Rectal smooth muscle tissue (tissue), 1 donor: ENCODE measurements at regions not wholly inside any gene's neighbourhood (a gene's known extent, or its start where the extent isn't known, plus 50 kb on each side); places are given as distances from the start of the nearest gene placed in this dataset.

Source experiments
- H3K27ac ChIP-seq: one replicate; pipeline ENCODE4 v1.7.0; 2013; ENCODE audit warnings: low read depth, low read length, inconsistent platforms
- H3K27me3 ChIP-seq: one replicate; pipeline ENCODE4 v1.7.0; 2013; ENCODE audit warnings: low read length; ENCODE audit not compliant: control insufficient read depth, insufficient read depth
- H3K36me3 ChIP-seq: one replicate; pipeline ENCODE4 v1.7.0; 2013; ENCODE audit warnings: low read length; ENCODE audit not compliant: control insufficient read depth, insufficient read depth
- H3K4me1 ChIP-seq: one replicate; pipeline ENCODE4 v1.7.0; 2013; ENCODE audit warnings: low read length; ENCODE audit not compliant: control insufficient read depth, insufficient read depth
- H3K4me3 ChIP-seq: one replicate; pipeline ENCODE4 v1.7.0; 2013; ENCODE audit warnings: low read length
- H3K9ac ChIP-seq: one replicate; pipeline ENCODE4 v1.7.0; 2013; ENCODE audit warnings: low read length

- Histone ChIP-seq H3K4me1 (no peaks in the 10 kb centered on the region), H3K36me3 (no peaks in the 10 kb centered on the region), H3K27ac (no peak overlapping the region), H3K4me3 (no peak overlapping the region), H3K27me3 (no peaks in the 10 kb centered on the region), H3K9ac (no peak overlapping the region)
Observed at GRCh38 chr5:143471666-143472464, 68.4 kb upstream of the NR3C1 start.

GRCh38 chr5:143471041-143471509 is 67.6 kb upstream of the NR3C1 start:
- H3K36me3 ChIP-seq: no peaks in the 10 kb centered on the region
- no peak overlapping the region for H3K4me3 ChIP-seq
- H3K27ac ChIP-seq: no peak overlapping the region
- H3K9ac ChIP-seq: no peak overlapping the region
- no peaks in the 10 kb centered on the region for H3K4me1 ChIP-seq
- no peaks in the 10 kb centered on the region for H3K27me3 ChIP-seq

GRCh38 chr5:143470120-143470519 is 66.6 kb upstream of the NR3C1 start:
- no peaks in the 10 kb centered on the region for H3K4me1 ChIP-seq
- no peak overlapping the region for H3K27ac ChIP-seq
- H3K4me3 ChIP-seq: no peak overlapping the region
- H3K9ac ChIP-seq: no peak overlapping the region
- H3K27me3 ChIP-seq: no peaks in the 10 kb centered on the region
- no peaks in the 10 kb centered on the region for H3K36me3 ChIP-seq

DNA sequence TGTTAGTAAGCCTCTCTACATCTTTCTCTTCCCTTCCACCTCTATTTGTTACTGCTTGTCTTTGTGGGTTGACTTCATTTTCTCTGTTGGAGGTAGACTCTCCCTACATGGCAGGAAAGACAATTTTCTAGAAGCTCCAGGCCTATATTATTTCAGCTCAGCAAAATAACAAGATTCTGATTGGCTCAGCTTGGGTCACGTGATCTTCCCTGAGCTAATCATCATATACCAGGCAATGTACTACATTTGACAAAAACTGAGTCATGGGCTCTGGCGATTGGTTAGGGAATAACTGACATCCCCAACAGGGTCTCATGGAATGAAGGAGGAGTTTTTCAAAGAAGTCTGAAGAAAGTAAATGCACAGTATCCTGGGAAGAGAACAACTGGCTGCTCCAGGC is 65.6 kb upstream of the NR3C1 start:
- H3K4me1 ChIP-seq: no peaks in the 10 kb centered on the region
- H3K9ac ChIP-seq: no peak overlapping the region
- no peak overlapping the region for H3K4me3 ChIP-seq
- H3K27ac ChIP-seq: no peak overlapping the region
- H3K36me3 ChIP-seq: no peaks in the 10 kb centered on the region
- no peaks in the 10 kb centered on the region for H3K27me3 ChIP-seq

DNA sequence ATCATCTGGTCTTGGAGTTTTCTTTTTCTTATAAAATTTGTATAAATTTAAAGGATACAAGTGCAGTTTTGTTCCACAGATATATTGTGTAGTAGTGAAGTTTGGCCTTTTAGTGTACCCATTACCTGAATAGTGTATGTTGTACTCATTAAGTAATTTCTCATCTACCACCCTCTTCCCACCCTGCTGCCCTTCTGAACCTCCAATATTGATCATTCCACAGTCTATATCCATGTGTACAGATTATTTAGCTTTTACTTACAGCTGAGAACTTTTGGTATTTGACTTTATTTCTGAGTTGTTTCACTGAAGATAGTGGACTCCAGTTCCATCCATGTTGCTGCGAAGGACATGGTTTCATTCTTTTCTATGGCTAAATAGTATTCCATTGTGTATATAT is 63.1 kb upstream of the NR3C1 start:
- no peaks in the 10 kb centered on the region for H3K4me1 ChIP-seq
- no peaks in the 10 kb centered on the region for H3K27me3 ChIP-seq

GRCh38 chr5:143464723-143465490 is 61.4 kb upstream of the NR3C1 start:
- Histone ChIP-seq H3K27ac (no peak overlapping the region), H3K4me3 (no peak overlapping the region), H3K27me3 (no peaks in the 10 kb centered on the region), H3K9ac (no peak overlapping the region), H3K4me1 (no peaks in the 10 kb centered on the region), H3K36me3 (no peaks in the 10 kb centered on the region)

More for the DNA sequence above, 63.1 kb upstream of the NR3C1 start:
- Histone ChIP-seq H3K9ac (no peak overlapping the region), H3K4me3 (no peak overlapping the region), H3K27ac (no peak overlapping the region), H3K36me3 (no peaks in the 10 kb centered on the region)

DNA sequence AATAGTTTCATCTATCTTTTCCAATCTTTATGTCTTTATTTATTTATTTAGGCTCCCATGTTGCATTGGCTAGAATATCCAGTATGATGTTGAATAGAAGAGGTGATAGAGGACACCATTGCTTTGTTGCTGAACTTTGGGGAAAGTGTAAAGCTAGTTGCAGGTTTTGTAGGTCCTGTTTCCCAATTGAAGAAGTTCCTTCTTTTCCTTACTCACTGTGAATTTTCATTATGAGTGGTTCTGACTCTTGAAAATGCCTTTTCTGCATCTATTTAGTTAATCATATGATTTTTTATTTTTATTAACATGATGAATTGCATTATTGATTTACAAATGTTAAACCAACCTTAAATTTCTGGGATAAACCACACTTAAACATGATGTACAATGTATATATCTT is 58.9 kb upstream of the NR3C1 start:
- no peak overlapping the region for H3K27ac ChIP-seq
- no peaks in the 10 kb centered on the region for H3K36me3 ChIP-seq

DNA sequence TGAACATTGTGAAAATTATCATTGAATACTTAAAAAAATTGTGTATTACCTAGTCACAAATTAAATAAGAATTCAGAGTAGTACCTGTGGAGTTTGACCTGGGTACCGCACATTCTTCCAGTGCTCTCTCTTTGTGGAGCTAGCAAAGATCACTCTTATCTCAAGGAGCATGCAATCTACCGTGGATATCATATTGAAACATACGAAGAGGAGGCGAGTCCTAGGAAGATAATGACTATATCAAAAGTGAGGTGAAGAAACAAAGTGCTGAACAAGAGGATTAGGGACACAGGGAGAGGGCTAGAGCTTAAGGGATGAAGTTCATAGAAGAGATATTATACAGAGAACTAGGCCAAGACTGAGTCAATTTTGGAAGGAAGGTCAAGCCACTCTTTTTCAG is 55.9 kb upstream of the NR3C1 start:
- Histone ChIP-seq H3K36me3 (no peaks in the 10 kb centered on the region), H3K27me3 (no peaks in the 10 kb centered on the region), H3K4me3 (no peak overlapping the region), H3K4me1 (no peaks in the 10 kb centered on the region), H3K9ac (no peak overlapping the region), H3K27ac (no peak overlapping the region)

More for the DNA sequence above, 58.9 kb upstream of the NR3C1 start:
- Histone ChIP-seq H3K4me1 (no peaks in the 10 kb centered on the region), H3K27me3 (no peaks in the 10 kb centered on the region), H3K4me3 (no peak overlapping the region), H3K9ac (no peak overlapping the region)

- H3K36me3 ChIP-seq: no peaks in the 10 kb centered on the region
- no peak overlapping the region for H3K9ac ChIP-seq
- H3K27ac ChIP-seq: no peak overlapping the region
- no peaks in the 10 kb centered on the region for H3K27me3 ChIP-seq
- H3K4me3 ChIP-seq: no peak overlapping the region
- no peaks in the 10 kb centered on the region for H3K4me1 ChIP-seq
Observed at GRCh38 chr5:143456952-143457547, 53.6 kb upstream of the NR3C1 start.

GRCh38 chr5:143454936-143455516 is 51.5 kb upstream of the NR3C1 start:
- no peaks in the 10 kb centered on the region for H3K4me1 ChIP-seq
- H3K4me3 ChIP-seq: no peak overlapping the region
- H3K36me3 ChIP-seq: no peaks in the 10 kb centered on the region
- H3K9ac ChIP-seq: no peak overlapping the region
- no peaks in the 10 kb centered on the region for H3K27me3 ChIP-seq
- no peak overlapping the region for H3K27ac ChIP-seq

DNA sequence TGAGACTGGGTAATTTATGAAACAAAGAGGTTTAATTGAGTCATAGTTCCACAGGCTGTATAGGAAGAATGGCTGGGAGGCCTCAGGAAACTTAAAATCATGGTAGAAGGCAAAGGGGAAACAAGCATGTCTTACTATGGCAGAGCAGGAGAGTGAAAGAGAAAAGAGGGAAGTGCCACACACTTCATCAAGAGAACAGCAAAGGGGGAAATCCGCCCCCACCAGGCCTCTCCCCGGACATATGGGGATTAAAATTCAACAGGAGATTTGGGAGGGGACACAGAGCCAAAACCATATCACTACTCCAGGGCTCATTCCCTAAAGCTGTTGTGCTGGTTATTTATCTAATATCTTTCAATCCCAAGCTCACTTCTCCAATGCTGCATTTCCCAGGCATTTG is 50.2 kb upstream of the NR3C1 start:
- H3K9ac ChIP-seq: no peak overlapping the region
- H3K4me3 ChIP-seq: no peak overlapping the region
- no peaks in the 10 kb centered on the region for H3K4me1 ChIP-seq
- H3K36me3 ChIP-seq: no peaks in the 10 kb centered on the region
- H3K27me3 ChIP-seq: no peaks in the 10 kb centered on the region
- no peak overlapping the region for H3K27ac ChIP-seq
